LHCN-M2 (cell line): ENCODE measurements at regions not wholly inside any gene's neighbourhood (a gene's known extent, or its start where the extent isn't known, plus 50 kb on each side); places are given as distances from the start of the nearest gene placed in this dataset.
"Not testable (repeated sequence)": the region's sequence is repeated elsewhere in the genome, so short reads cannot be mapped to it uniquely, and the experiment has no call there.

Experiments used
- DNase-seq: peaks from one replicate; pipeline ENCODE4 v3.0.0-alpha.2; 2012; ENCODE audit warnings: low read depth

DNA sequence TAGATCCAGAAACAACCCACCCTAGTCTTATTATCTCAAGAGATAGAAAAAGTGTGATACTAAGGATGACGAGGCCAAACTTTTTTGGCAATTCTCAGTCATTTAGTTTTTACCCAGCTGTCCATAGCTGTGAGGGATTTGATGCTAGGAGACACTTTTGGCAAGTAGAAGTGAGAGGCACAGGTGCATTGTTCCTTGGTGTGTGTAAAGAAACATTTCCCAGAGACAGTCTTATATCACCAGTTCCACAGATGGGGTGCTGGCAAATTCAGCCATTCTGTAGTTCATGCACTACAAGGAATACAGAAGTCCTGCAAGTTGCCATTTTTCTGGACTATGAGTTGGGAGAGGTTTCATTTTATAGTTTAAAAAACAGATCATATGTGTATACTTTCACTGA, 403.3 kb upstream of the GHITM start:
- no peak for DNase-seq

DNA sequence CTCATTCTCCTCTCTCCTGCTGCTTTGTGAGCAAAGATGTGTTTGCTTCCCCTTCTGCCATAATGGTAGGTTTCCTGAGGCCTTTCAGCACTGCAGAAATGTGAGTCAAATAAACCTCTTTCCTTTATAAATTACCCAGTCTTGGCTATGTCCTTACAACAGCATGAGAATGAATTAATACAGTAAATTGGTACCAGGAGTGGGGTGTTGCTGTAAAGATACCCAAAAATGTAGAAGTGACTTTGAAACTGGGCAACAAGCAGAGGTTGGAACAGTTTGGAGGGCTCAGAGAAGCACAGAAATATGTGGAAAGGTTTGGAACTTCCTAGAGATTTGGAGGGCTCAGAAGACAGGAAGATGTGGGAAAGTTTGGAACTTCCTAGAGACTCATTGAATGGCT, 388.7 kb upstream of the GHITM start:
- no peak for DNase-seq

DNA sequence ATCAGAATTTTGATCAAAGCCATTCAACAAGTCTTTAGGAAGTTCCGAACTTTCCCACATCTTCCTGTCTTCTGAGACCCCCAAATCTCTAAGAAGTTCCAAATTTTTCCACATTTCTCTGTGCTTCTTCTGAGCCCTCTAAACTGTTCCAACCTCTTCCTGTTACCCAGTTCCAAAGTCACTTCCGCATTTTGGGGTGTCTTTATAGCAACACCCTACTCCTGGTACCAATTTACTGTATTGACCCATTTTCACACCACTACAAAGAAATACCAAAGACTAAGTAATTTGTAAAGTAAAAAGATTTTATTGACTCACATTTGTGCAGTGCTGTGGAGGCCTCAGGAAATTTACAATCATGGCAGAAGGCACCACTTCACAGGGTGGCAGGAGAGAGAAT, 385.8 kb upstream of the GHITM start:
- DNase-seq: no peak

DNA sequence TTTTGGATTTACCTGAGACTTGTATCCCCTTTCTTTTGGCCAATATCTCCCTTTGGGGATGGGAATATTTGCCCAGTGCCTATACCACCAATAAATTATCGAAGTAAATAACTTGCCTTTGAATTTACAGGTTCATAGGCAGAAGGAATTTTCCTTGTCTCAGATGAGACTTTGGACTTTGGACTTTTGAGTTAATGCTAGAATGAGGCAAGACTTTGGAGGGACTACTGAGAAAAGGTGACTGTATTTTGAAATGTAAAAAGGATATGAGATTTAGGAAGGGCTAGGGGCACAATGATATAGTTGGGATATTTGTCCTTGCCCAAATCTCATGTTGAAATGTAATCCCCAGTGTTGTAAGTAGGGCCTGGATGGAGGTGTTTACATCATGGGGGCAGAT, 384.5 kb upstream of the GHITM start:
- no peak for DNase-seq

DNA sequence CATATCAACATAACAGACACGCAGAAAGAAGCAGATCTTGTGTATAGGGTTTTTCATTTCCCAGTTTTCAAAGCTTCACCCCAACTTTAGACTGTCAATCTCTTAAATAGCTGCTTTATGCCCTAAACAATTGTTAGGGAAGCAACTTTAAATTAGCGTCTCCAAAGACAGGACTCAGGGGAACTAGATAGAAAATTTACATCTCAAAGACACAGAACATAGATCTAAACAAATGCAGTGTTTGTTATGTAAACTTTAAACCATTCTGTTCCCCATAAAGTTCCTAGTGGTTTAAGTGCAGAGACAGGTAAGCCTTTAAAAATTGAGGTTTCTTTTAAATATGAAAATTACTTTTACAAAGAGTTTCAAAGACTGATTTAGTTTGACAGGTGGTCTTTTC, 379.2 kb upstream of the GHITM start:
- DNase-seq: no peak

DNA sequence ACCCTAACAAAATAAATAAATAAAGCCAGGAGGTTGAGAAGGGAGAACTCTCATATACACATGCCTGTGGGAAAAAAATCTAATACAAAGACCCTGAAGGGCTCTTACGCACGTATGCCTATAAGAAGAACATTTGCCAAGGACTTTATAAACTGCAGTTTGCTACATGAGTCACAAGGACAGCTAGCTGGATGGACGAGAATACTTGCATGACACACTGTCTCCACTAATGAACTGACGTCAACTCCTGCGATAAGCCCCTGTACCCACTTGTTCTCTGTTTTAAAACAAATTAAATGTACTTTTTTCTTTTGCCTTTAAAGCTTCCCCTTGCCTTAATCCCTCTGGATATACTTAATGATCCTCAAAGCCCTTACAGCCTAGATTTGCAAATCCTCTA, 374.6 kb upstream of the GHITM start:
- DNase-seq: no peak

DNA sequence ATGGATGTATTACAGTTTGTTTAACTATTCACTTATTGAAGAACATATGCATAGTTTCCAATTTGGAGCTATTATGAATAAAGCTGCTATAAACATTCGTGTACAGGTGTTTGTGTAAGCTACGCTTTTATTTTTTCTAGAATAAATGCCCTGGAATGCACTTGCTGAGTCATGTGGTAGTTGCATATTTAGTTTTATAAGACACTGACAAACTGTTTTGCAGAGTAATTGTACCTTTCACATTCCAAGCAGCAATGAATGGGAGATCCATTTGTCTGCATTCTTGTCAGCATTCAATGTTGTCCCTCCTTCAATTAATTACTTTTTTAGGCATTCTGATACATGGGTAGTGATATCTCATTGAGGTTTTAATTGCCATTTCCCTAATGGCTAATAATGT, 373.6 kb upstream of the GHITM start:
- DNase-seq: no peak

DNA sequence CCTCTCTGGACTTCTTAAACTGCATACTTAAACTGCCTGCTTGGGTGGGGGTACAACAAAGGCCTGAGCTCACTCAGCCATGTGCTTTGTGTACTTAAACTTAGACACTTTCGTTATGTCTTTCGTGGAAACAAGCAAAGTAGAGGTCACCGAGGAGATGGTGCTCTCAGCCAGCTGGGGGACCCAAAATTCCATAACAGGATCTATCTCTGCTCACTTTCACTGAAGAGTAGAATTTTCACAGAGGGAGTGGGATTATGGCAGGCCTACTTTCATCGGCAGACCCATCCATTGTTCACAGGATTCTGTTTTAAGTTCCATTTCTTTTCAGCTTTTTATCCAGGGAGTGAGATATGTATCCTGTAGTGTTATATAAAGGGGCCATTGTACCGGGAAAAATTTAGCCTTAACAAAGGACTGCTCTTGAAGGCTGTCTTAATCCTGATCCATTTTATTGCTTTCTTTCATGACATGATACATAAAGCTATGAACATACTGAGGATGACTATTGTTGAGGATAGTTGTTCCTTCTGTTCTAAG, 370.0 kb upstream of the GHITM start:
- no peak for DNase-seq

DNA sequence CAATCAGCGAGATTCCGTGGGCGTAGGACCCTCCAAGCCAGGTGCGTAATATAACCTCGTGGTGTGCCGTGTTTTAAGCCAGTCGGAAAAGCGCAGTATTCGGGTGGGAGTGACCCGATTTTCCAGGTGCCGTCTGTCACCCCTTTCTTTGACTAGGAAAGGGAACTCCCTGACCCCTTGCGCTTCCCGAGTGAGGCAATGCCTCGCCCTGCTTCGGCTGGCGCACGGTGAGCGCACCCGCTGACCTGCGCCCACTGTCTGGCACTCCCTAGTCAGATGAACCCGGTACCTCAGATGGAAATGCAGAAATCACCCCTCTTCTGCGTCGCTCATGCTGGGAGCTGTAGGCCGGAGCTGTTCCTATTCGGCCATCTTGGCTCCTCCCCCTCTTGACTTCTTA, 352.6 kb upstream of the GHITM start:
- not testable (repeated sequence) for DNase-seq

DNA sequence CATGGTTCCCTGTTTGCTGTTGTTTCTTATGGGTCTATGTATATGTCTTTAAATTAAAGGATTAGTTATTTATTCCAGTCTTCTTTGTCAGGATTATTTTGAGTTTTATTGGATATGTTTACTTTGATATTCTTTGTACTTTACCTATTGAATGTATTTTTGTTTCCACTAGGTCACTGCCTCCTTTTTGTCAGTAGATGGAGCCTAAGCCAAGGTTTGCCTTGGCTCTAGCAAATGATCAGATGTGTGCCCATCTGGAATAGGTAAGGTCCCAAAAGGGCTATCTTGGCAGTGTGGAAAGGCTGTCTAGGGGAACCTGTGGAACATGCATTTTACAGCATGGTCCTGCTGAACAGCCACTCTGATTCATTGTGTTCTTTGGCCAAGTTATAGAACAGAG, 337.3 kb upstream of the GHITM start:
- no peak for DNase-seq

DNA sequence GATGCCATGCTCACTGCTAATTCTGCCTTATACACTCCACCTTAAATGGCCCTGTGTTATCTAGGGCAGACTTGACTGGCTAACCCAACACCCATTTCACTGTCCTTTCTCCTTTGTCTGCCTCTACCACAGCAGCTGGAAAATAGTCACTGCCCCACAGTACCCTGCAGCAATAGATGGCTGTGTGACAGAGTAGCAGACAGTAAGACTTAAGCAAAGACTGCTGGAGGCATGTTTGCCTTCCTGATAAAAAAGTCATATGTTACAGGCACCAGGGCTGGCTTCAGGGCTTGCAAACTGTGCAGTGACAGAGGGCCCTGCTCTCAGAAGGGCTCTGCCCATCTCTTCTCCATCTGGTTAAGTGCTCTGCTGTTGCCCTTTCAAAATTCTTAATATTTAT, 332.6 kb upstream of the GHITM start:
- no peak for DNase-seq

DNA sequence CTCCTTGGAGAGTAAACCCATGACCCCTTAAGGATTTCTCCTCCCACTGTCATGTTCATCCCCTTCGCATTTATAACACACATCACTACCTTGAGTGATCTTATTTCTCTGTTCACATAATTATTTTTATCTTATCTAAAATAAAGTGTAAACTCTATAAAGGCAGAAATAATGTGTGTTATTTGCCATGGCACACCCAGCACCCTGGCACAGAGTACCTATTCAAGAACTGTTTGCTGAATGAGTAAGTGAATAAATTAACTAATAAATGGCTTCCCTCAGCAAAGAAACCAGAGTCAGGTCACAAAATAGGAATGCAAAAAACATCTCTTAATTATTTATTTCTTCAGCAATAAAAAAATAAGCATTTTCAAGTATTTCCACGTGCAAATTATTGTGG, 330.3 kb upstream of the GHITM start:
- DNase-seq: no peak

DNA sequence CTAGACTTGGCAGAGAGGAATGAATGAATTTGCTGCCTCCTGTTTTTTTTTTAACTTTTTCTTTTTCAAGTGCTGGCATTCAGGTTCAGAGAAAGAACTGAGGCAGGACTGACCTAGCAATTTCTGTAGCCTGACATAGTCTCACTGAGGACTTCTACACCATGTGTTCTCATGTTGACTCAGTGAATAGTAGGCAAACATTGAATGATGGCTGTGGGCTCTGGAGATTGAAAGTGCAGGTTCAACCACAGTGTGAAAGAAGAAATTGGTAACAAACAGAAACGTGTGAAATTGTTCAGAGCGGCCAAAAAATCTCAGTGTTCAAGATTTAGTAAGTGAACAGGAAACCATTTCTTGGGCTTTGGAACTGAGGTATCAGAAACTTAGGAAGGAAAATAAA, 322.4 kb upstream of the GHITM start:
- DNase-seq: no peak

DNA sequence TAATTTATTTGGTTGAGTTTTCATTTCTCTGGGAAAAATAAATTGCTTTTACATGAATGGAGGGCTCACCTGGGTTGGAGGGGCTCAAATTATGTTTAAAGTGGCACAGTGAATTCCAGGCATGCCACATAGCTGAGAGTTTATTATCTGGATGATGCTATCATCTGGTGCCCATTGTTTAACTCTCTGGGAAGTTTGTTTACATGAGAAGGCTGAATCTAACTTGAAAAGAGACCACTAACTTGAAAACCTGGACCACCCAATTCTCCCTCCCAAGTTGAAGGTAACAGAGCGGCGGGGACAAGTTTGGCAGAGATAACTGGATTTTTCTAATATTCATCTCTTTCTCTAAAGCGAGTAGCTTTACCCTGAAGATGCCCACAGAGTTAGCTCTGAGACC, 321.5 kb upstream of the GHITM start:
- no peak for DNase-seq

DNA sequence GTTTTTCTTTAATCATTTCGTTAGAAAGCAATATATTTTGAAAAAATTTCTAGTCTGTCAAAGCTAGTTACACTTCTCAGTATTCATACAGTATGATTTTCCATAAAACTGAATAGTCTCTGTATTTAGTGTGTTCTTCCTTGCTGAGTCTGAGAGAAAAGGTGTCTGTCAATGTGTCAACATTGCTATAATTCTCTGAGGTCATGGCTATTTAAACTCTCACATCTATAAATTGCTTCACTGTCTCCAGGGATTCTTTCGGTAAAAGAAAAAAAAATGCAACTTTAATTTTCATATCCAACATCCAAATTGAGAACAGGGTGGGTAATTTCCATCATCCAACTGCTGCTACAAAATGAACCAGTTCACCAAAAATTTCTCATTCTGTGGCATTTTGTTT, 319.7 kb upstream of the GHITM start:
- no peak for DNase-seq

DNA sequence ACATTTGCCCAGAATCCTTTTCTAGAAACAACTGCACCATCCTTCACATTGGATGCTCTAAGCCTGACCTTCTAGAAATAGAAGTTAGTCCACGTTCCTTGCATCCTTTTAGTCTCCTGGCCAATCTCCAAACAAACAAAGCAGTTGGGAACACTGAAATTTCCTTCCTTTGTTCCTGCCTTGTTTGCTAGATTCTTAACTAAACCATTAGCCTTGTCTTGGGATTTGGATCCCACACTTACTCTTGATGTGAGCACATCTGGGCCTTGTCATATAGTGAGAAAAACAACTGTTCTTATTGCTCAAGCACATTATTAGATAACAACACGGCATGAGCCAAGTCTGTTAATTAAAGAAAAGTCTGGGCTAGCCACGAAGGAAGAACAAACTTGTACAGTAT, 319.3 kb upstream of the GHITM start:
- DNase-seq: no peak

DNA sequence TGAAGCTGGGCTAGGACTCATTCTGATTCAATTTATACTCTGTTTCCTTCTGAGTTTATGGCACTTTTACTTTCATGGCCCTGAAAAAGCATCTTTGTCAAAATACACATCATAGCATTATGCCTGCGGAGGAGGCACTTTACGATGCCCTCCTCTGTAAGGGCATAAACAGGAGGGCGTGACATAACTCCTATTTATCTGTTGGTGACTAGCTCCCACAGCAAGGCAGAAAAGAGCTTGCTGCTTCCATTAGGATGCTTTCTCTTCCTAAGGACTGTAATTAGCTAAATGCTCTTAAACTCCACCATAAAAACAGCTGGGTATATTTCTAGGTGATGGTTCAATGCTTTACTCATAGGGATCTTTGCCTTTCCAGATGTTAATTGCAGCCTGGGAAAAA, 315.2 kb upstream of the GHITM start:
- DNase-seq: no peak

DNA sequence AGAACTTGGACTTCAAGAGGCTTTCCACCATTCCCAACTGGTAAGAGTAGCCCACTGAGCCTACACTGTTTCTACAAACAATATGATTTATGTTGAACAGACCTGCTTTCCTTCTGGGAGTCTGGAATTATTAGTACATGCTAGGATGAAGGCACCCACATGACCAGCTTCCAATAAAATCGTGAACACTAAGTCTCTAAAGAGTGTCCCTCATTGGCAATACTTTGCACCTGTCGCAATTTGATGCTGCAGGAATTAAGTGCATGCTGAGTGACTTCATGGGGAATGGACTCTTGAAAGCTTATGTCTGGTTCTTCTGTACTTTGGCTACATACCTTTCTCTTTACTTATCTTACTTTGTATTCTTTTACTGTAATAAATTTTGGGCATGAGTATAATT, 305.2 kb upstream of the GHITM start:
- no peak for DNase-seq

DNA sequence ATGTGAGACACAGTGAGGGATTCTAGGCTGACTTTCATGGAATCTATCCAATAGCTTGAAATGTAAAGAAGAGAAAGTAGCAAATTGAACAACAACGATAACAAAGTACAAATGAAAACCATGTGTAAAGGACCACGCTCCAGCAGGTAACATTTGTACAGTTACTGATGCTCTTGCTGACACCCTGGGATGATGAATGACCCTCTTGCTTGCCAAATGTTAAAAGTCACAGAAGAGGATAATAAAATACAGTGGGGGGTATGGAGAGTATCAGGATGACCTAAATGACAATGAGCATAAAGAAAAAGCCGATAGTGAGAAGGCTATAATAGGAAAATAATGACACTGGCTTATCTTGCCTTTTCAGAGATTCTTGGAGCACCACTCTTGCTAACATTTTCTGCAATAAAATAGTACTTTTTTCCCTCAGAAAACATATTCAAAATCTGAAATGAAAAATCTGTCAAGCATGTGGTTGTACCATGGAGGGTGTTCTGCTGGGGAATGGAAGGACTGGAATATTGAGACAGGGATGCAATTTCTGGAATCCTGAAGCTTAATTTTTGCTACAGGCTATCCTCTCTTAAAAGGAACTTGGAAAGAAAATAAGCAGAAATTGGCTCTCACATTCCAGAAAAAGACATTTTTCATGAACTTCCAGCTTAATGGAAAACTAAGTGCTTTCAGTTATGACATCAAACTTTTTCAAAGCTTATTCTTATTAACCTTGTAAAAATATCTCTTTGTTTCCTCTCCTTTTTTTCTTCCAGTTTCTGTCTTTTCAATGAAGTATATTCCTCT, 303.2 kb upstream of the GHITM start:
- no peak for DNase-seq

DNA sequence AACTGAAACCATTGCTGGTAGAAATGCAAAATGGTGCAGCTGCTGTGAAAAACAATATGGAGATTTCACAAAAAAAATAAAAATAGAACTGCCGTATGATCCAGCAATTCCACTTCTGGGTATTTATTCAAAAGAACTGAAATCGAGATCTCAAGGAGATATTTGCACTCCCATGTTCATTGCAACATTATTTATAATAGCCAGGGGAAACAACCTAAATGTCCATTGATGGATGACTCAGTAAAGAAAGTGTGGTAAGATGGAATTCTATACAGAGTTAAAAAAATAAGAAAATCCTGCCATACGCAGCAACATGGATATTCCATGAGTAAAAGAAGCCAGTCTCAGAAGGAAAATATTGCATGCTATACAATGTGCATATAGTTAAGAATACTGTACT, 290.6 kb upstream of the GHITM start:
- DNase-seq: no peak

DNA sequence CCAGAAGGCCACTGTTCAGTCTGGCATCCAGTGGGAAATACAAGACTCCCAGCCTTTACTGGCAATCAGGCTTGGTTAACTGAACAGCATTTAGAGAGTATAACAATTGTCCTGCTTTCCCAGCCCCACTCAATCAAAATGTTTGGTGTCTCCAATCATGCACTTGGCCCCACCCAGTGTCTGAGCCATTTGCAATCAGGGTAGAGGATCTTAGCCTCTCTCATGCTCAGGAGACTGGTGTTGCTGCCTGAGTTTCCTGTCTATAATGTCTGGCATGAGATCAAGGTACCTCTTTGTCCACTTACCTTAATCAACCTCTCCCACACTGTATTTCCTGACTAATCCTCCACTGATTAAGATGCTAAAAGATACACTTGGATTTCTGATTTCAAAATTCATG, 290.2 kb upstream of the GHITM start:
- no peak for DNase-seq

DNA sequence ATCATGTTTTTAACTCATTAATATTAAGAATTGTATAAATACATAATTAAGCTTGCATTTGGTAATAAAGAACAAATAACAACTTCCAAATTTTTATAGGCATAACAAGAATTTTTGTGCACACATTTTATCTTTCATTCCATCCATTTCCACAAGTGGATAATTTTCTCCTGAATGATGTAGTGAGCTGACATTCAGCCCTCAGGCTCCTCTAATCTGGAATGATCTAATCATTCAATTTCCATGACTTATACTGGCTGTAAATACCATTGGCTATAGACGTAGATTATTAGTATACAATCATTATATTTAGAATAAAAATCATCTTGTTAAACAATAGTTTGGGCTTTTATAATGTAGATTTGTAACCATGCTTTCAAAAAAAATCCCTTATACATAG, 287.2 kb upstream of the GHITM start:
- no peak for DNase-seq

DNA sequence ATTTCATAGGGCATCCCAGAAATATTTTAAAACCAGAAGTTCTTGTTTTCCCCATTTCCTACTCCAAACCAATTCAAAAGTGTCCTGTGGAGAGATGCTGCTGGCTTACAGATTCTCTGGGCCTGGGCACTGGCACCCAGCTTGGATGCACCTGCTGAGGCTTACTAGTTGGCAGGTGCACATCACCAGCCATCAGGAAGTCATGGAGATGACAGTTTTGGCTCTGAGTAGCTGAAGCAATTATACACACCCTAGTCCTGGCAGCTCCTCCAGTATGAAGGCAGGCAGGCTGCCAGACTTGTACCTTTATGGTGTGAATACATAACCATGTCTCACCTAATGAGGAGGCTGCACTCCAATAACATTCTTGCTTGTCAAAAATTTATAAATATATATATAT, 276.6 kb upstream of the GHITM start:
- DNase-seq: no peak
